H1 (cell line): ENCODE measurements at regions not wholly inside any gene's neighbourhood (a gene's known extent, or its start where the extent isn't known, plus 50 kb on each side); places are given as distances from the start of the nearest gene placed in this dataset.
"Not testable (repeated sequence)": the region's sequence is repeated elsewhere in the genome, so short reads cannot be mapped to it uniquely, and the experiment has no call there.

Source experiments
- CTCF ChIA-PET: fragments of 300-600 bp; sonication (Branson Sonifier 250); formaldehyde crosslinking; loops from one replicate; lab custom pipeline; 2021; ENCODE audit not compliant: partially characterized antibody; lab: Charles Lee
- POLR2A ChIA-PET: fragments of 300-600 bp; sonication (Branson Sonifier 250); formaldehyde crosslinking; loops from one replicate; lab custom pipeline; 2021; ENCODE audit warnings: inconsistent platforms; ENCODE audit not compliant: partially characterized antibody; lab: Charles Lee
- DNase-seq, 2 experiments: peaks; one replicate each; pipeline versions ENCODE4 v3.0.0 to v3.0.0-alpha.2; 2010 to 2022; ENCODE audit warnings: low spot score in 2 of 2, low read depth in 1 of 2, mixed read lengths in 1 of 2
- FAIRE-seq: peaks from 2 replicates; lab custom pipeline; 2011; peaks lifted over from hg19 to GRCh38; lab: Jason Lieb, UNC
- H2AFZ ChIP-seq: 2 replicates; pipeline ENCODE4 v1.8.1; 2012; ENCODE audit warnings: low read length, inconsistent platforms
- H2AK5ac ChIP-seq: 2 replicates; pipeline ENCODE4 v1.6.1; 2013; ENCODE audit warnings: low read depth, low read length
- H2BK120ac ChIP-seq: replicated peaks from 2 replicates; pipeline ENCODE3; 2013; ENCODE audit warnings: low read depth, low read length, inconsistent platforms
- H2BK12ac ChIP-seq: 2 replicates; pipeline ENCODE4 v1.6.1; 2013; ENCODE audit warnings: low read depth, low read length
- H2BK15ac ChIP-seq: 2 replicates; pipeline ENCODE4 v1.6.1; 2013; ENCODE audit warnings: low read length
- H2BK20ac ChIP-seq: 2 replicates; pipeline ENCODE4 v1.6.1; 2013; ENCODE audit warnings: low read length
- H2BK5ac ChIP-seq: 2 replicates; pipeline ENCODE4 v1.6.1; 2013; ENCODE audit warnings: low read depth, low read length
- H3K14ac ChIP-seq: 2 replicates; pipeline ENCODE4 v1.6.1; 2013; ENCODE audit warnings: inconsistent platforms; ENCODE audit not compliant: insufficient read length
- H3K18ac ChIP-seq: 2 replicates; pipeline ENCODE4 v1.6.1; 2013; ENCODE audit warnings: low read length; ENCODE audit errors: extremely low read depth
- H3K23ac ChIP-seq: 2 replicates; pipeline ENCODE4 v1.6.1; 2013; ENCODE audit warnings: inconsistent platforms; ENCODE audit not compliant: insufficient read length
- H3K23me2 ChIP-seq: 2 replicates; pipeline ENCODE4 v1.6.1; 2013; ENCODE audit warnings: low read depth, low read length
- H3K27ac ChIP-seq: 2 replicates; pipeline ENCODE4 v1.6.1; 2011; ENCODE audit warnings: low read depth, low read length, inconsistent platforms
- H3K27me3 ChIP-seq, 4 experiments: replicated peaks in 1 of 4; 1 replicate in 1 of 4; 2 replicates in 3 of 4; pipeline versions ENCODE4 v1.6.1 to v1.8.1; 2011 to 2013; ENCODE audit warnings: low read length in 3 of 4, mild to moderate bottlenecking in 3 of 4, inconsistent platforms in 2 of 4, mixed read lengths in 2 of 4, moderate library complexity in 1 of 4; ENCODE audit not compliant: control insufficient read depth in 3 of 4, insufficient read depth in 3 of 4; ENCODE audit errors: extremely low read depth in 1 of 4
- H3K36me3 ChIP-seq, 4 experiments: 2 replicates each; pipeline versions ENCODE4 v1.6.1 to v1.8.1; 2011 to 2013; ENCODE audit warnings: mild to moderate bottlenecking in 4 of 4, low read length in 3 of 4, moderate library complexity in 2 of 4, control low read depth in 1 of 4, inconsistent platforms in 1 of 4; ENCODE audit not compliant: insufficient read depth in 4 of 4, control insufficient read depth in 2 of 4
- H3K4ac ChIP-seq: replicated peaks from 2 replicates; pipeline ENCODE3; 2013; ENCODE audit warnings: low read length, low read depth, mixed read lengths, inconsistent platforms; ENCODE audit not compliant: insufficient read length
- H3K4me1 ChIP-seq, 4 experiments: replicated peaks in 1 of 4; 1 replicate in 1 of 4; 2 replicates in 3 of 4; pipeline versions ENCODE4 v1.6.1 to v1.8.1; 2011 to 2013; ENCODE audit warnings: low read length in 3 of 4, inconsistent platforms in 2 of 4, mixed read lengths in 1 of 4; ENCODE audit not compliant: insufficient read depth in 4 of 4, control insufficient read depth in 3 of 4
- H3K4me2 ChIP-seq, 2 experiments: 2 replicates each; pipeline versions ENCODE4 v1.6.1 to v1.8.1; 2011 to 2013; ENCODE audit warnings: low read depth in 2 of 2, low read length in 2 of 2, control low read depth in 1 of 2, inconsistent platforms in 1 of 2, mild to moderate bottlenecking in 1 of 2; ENCODE audit not compliant: insufficient read depth in 1 of 2
- H3K4me3 ChIP-seq, 4 experiments: fragments of 200-600, 300-600 bp in 1 of 4; sonication (generic), shearing (Covaris generic), sonication (Bioruptor Twin) in 1 of 4; 2 replicates each; pipeline versions ENCODE4 v1.5.1 to v1.8.1; 2011 to 2016; ENCODE audit warnings: low read length in 4 of 4, low read depth in 3 of 4, control low read depth in 2 of 4, inconsistent platforms in 2 of 4, mild to moderate bottlenecking in 2 of 4, mixed read lengths in 1 of 4, moderate library complexity in 1 of 4; ENCODE audit not compliant: insufficient read depth in 2 of 4; ENCODE audit errors: extremely low read depth in 1 of 4
- H3K56ac ChIP-seq: replicated peaks from 2 replicates; pipeline ENCODE3; 2013; ENCODE audit warnings: low read depth, mild to moderate bottlenecking, mixed read lengths, low read length, inconsistent platforms; ENCODE audit not compliant: insufficient read length
- H3K79me1 ChIP-seq: 2 replicates; pipeline ENCODE4 v1.6.1; 2013; ENCODE audit warnings: low read depth, low read length, control low read depth
- H3K79me2 ChIP-seq, 2 experiments: 2 replicates each; pipeline versions ENCODE4 v1.6.1 to v1.8.1; 2012 to 2013; ENCODE audit warnings: low read length in 2 of 2, mild to moderate bottlenecking in 2 of 2, inconsistent platforms in 1 of 2; ENCODE audit not compliant: insufficient read depth in 2 of 2, control insufficient read depth in 1 of 2
- H3K9ac ChIP-seq, 4 experiments: replicated peaks in 1 of 4; 1 replicate in 1 of 4; 2 replicates in 3 of 4; pipeline versions ENCODE4 v1.6.1 to v1.8.1; 2011 to 2013; ENCODE audit warnings: low read depth in 3 of 4, low read length in 3 of 4, control low read depth in 2 of 4, mild to moderate bottlenecking in 2 of 4, moderate library complexity in 2 of 4, inconsistent platforms in 1 of 4; ENCODE audit errors: extremely low read depth in 1 of 4
- H3K9me3 ChIP-seq, 2 experiments: 2 replicates each; pipeline versions ENCODE4 v1.6.1 to v1.8.1; 2012 to 2013; ENCODE audit warnings: mild to moderate bottlenecking in 2 of 2, moderate library complexity in 2 of 2, control low read depth in 1 of 2, inconsistent platforms in 1 of 2, low read depth in 1 of 2, low read length in 1 of 2, mixed read lengths in 1 of 2; ENCODE audit not compliant: insufficient read depth in 2 of 2
- H4K20me1 ChIP-seq, 2 experiments: replicated peaks in 1 of 2; 2 replicates each; pipeline versions ENCODE3 to v1.8.1; 2011 to 2013; ENCODE audit warnings: inconsistent platforms in 2 of 2, low read length in 2 of 2, mild to moderate bottlenecking in 1 of 2; ENCODE audit not compliant: insufficient read depth in 2 of 2, control insufficient read depth in 1 of 2
- H4K5ac ChIP-seq: 2 replicates; pipeline ENCODE4 v1.6.1; 2013; ENCODE audit warnings: low read length, low read depth, mixed read lengths, inconsistent platforms; ENCODE audit not compliant: insufficient read length
- H4K8ac ChIP-seq: 2 replicates; pipeline ENCODE4 v1.8.0; 2013; ENCODE audit warnings: mild to moderate bottlenecking, moderate library complexity, low read length, inconsistent platforms; ENCODE audit not compliant: insufficient read depth; ENCODE audit errors: extremely low read depth
- H4K91ac ChIP-seq: replicated peaks from 2 replicates; pipeline ENCODE3; 2013; ENCODE audit warnings: low read length, mixed read lengths, inconsistent platforms; ENCODE audit not compliant: insufficient read length

DNA sequence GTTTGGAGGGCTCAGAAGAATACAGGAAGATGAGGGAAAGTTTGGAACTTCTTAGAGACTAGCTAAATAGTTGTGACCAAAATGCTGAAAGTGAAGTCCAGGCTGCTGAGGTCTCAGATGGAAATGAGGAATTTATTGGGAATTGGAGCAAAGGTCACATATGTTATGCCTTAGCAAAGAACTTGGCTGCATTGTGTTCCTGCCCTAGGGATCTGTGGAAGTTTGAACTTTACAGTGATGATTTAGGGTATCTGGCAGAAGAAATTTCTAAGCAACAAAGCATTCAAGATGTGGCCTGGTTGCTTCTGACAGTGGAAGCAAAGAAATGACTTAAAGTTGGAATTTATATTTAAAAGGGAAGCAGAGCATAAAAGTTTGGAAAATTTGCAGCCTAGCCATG, 153.6 kb upstream of the LMNTD1 start:
- H3K36me3 ChIP-seq, H3K4me2 ChIP-seq, H3K79me1 ChIP-seq, H3K18ac ChIP-seq, DNase-seq, H3K9ac ChIP-seq, H3K23ac ChIP-seq, H3K14ac ChIP-seq, H2AK5ac ChIP-seq, H2BK20ac ChIP-seq, H2BK12ac ChIP-seq, H3K4ac ChIP-seq, H4K91ac ChIP-seq, POLR2A ChIA-PET, H3K4me3 ChIP-seq, H3K4me1 ChIP-seq, H3K56ac ChIP-seq, H3K79me2 ChIP-seq, H4K20me1 ChIP-seq, H3K23me2 ChIP-seq, H2AFZ ChIP-seq, H2BK120ac ChIP-seq, H2BK5ac ChIP-seq, H3K27ac ChIP-seq, H4K8ac ChIP-seq, H4K5ac ChIP-seq, FAIRE-seq, H2BK15ac ChIP-seq, H3K27me3 ChIP-seq: not testable (repeated sequence)
- peaks cover 15 to 17% of the 10 kb centered on the region in 2 experiments for H3K9me3 ChIP-seq
- CTCF ChIA-PET: interaction anchor here (1.0 to 1.5 kb wide), 2 partner anchors 11 to 53 kb away, joined by 3 to 4 read pairs; no protein-coding TSS in a partner anchor
